ENCODE measurements at regions not wholly inside any gene's neighbourhood (a gene's known extent, or its start where the extent isn't known, plus 50 kb on each side); places are given as distances from the start of the nearest gene placed in this dataset.

DNA sequence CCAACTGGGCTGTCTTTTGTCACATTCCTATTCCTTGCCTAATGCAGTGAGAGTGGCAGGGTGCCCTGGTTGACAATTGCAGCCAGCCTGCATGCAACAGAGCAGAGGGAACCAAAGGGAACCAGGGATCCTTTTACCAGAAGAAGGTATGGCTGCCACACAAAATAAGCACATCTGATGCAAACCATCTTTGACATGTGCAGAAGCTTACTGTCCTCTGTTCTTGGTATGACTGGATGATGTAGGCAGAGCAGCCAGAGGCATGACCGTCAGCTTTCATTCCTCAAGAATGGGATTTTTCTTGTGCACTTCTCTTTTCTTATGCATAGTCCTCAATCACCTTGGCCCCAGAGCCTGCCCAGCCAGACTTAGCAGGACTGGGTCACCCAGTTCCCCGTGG, 116.1 kb downstream of the UQCRFS1 start:
- DNase-seq (ENCODE audit: low spot score), result no peak

DNA sequence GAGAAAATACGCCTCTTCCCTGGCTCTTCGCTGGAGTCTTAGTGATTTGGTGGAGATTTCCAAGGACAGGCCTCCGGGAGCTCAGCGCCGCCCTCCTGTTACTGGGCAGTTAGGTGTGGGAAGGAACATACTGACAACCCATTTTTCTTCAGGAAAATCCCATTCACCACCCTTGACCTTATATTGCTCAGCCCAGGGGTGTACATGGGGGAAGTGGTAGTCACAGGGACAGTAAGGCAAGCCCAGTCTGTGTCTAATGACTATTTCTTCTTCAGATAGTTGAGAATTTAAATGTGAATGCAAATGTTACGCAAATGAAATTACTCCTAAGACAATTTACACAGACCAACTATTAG, 119.4 kb downstream of the UQCRFS1 start:
- no peak for DNase-seq (ENCODE audit: low spot score)

DNA sequence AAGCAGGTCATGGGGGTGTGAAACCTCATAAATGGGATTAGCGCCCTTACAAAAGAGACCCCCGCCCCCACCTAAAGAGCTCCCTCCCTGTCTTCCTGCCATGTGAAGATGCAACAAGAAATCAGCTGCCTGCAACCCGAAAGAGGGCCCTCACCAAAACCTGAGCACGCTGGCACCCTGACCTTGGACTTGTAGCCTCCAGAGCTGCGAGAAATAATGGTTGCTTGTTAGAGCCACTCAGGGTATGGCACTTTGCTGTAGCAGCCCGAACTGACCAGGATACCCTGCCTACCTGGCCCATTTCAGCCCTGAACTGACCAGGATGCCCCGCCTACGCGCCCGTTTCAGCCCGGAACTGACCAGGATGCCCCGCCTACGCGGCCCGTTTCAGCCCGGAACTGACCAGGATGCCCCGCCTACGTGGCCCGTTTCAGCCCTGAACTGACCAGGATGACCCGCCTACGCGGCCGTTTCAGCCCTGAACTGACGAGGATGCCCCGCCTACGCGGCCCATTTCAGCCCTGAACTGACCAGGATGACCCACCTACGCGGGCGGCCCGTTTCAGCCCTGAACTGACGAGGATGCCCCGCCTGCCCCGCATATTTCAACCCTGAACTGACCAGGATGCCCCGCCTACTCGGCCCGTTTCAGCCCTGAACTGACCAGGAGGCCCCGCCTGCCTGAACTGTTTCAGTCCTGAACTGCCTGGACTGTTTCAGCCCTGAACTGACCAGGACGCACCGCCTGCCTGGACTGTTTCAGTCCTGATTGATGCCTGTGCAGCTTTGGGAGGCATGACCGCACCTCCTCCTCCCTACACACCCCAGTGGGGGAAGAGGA, 120.0 kb downstream of the UQCRFS1 start:
- no peak for DNase-seq (ENCODE audit: low spot score)

DNA sequence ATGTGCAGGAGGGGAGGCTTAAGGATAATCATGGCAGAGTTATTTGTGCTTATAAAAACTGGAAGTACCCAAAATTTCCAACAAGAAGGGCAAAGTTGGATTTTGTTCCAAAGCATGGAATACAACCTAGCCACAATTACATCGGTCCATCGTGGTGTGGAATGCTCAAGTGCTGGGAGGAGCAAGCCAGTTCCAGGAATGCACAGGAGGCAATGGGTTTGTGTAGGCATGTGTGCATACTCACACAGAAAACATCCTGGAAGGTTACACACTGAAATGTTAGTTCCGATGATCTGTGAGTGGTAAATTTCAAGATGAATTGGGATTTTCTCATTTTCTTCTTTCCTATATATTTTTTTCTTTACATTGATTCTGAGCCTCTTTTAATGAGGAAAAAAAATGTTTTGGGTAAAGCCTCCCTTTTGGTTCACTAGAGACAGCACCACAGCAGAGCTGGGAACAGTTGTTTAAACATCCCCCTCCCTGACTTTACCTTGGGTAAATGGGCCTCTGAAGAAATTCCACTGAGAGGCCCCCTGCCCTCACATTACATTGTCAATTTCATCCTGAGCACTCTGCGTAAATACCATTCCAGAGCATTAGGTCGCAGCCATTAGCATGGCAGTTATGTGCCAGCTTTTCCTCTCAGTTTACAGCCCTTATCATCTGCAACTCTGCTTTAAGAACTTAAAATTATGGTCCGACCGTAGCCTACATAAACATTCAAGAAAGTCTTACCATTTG, 122.0 kb downstream of the UQCRFS1 start:
- DNase-seq (ENCODE audit: low spot score), result no peak

DNA sequence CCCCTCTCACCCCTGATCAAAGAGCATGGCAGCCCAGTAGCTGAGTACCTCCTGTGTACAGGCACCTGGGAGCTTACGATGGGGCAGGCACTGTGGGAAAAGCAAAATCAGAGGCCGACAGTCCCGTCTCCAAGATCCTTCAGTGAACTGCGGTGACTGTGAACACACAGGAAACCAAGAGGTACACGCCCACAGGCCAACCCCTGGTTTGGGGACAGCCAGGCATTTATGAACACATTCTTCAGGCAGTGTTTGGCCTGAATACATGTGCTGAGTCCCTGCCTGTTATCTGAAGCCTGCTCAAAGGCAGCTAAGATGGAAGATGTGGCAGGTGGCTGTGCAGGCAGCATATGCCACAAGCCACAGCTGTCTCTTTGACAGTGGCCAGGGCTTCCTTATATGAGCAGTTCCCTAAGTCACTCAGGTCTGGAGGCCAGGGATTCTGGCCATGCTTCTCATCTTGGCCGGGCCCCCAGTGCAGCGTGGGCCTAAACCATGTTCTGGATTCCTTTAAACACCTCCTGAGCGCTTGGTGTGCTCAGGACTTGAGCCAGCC, 123.6 kb downstream of the UQCRFS1 start:
- DNase-seq (ENCODE audit: low spot score), result no peak

DNA sequence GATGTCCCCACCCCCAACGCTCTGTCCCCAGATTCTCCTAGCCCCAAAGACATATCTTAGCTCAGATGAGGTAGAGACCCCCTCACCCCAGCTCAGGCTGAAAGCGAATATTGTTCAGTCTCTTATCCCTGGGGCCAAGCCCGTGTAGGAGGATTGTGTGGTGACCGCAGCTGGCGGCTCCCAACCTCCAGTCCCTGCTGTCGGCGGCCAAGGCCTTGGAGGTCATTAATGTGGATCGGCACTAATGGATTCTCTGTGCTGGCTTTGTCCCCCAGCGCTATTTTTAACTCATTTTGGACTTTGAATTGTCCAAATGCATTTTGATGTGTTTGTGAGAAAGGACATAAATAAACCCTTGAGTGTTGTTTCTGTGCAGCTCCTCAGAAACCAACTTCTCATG, 124.2 kb downstream of the UQCRFS1 start:
- peak; percentile 13 for DNase-seq (ENCODE audit: low spot score)

DNA sequence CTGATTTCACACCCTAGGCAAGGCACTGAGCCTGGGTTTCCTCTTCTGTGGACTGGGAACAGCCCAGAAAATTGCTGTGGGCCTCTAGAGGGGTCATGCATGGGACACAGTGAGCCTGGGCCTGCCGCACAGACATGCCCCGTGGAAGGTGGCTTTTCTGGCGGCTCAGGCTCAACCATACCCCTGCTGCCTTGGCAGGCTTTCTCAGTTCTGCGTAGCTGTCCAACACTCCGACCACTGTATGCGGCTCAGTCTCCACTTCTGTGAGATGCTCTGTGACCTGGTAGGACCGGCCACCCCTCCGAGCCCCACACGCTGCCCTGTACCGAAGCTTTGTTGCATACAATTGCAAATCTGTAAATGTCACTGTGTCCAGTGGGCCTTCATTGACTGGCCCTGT, 126.3 kb downstream of the UQCRFS1 start:
- no peak for DNase-seq (ENCODE audit: low spot score)

DNA sequence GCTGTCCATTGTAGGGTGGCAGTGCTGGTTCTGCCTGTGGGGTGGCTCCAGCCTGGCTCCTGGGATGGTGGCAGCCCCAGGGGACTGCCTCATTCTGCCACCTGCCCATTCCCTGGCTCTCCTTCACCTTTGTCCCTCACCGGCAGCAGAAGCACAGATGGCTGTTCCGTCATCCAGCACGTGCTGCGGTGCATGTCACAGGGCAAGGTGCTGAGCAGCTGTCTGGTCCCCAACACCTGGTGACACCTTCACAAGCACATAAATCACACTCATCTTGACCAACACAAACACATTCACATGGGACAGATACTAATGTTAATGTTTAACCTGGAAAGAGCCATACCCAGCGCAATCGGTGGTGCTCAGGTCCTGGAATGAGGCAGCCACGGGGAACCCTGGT, 126.8 kb downstream of the UQCRFS1 start:
- DNase-seq (ENCODE audit: low spot score), result no peak

DNA sequence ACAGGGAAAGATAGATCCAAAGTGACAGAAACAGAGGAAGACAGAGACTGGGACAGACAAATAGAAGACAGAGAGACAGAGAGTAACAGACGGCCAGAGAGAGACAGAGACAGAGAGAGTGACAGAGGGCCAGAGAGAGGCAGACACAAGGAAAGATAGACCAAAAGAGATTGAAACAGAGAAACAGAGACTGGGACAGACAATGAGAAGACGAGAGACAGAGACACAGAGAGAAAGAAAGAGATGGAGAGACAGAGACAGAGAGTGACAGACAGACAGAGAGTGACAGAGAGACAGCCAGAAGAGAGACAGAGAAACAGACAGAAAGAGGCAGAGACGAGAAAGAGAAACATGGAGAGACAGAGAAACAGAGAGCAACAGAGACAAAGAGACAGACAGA, 127.3 kb downstream of the UQCRFS1 start:
- no peak for DNase-seq (ENCODE audit: low spot score)

DNA sequence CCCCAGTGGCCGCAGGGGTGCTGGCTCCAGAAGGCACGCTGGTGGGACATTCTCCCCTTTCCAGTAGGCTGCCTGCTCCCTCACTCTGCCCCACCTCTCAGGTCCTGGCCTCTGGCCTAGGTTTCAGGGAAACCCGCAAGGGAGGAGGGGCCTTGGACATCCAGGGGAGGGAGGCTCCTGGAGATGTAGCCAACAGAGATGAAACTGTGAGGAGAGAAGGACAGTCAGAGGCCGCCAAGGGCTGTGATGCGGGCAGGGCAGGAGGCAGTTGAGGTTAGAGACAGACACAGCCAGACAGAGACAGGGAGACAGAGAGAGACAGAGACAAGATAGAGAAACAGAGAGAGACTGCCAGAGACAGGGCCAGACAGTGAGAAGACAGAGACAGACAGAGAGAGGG, 127.7 kb downstream of the UQCRFS1 start:
- no peak for DNase-seq (ENCODE audit: low spot score)

DNA sequence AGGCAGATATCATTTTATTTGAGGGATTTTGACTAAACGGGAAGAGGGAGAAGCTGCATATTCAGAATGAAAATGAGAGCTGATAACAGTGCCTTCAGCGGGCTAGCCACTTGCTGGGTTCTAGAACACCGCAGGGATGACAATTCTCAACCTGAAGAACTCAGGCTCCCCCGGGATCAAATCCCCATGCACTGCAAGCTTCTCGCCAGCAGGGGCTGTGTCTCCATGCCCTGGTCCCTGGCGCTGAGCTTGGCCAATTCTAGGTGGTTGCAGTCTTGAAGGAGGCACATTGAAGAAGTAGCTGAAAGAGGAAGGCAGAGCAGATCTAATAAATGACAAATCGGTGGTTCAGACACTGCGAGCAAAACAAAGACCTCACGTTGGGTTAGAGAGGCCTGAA, 128.7 kb downstream of the UQCRFS1 start:
- DNase-seq (ENCODE audit: low spot score), result no peak

DNA sequence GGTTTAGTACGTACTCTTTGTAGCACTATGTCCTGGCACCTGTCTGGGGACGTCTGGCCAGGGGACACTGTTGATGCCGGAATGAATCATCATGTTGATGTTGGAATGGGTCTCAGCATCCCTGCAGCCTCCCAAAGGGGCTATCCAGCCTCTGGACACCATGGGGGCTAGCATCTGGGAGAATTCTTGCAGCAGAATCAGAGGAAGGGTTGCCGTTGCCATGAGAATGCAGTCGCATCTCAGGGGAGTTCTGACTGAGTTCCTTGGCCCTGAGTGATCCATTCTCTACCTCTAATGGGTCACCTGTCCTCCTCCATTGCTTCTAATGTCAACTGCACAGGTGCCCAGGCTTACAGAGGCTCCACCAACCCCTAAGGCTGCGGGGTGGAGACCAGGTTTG, 129.1 kb downstream of the UQCRFS1 start:
- no peak for DNase-seq (ENCODE audit: low spot score)

DNA sequence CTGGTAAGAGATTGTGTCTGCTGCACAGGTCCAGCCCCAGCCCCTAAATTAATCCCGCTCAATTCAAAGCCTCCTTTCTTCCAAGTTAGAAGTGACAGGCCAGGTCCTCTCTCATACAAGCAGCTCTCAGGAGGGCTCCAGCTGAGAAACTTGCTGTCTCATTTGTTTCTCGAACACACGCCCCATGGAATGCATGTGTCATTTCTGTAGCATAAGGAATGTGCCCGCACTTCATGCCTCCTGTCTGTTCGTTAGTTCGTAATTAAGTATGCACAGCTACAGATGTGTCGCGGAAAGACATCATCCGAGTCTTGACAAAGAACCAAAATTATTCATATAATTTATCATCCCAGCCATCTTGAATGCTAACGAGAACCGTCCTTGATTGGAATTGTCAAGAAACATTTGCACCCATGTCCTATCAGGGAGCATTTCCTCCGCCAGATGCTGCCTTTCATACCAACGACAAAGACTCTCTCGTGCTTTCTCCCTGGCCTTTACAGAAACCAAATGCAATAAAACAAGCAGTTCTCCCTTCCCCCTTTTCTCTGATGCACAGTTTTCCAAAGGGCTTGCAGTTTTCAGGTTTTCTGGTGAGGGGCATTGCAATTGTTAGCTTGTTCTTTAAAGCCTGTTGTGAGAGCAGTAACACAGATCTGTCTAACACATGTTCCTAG, 133.5 kb downstream of the UQCRFS1 start:
- no peak for DNase-seq (ENCODE audit: low spot score)

DNA sequence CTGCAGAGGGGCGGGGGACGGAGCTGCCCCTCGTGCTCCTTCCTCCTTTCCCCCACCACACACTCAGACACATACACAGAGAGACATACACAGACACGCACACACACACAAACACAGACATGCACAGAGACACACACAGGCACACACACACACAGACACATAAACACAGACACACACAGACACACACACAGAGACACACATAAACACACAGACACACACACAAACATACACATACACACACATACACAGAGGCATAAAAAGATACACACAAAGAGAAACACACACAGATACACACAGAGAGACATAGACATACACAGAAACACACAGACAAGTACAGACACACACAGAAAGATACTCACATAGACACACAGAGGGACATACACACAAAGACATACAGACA, 136.0 kb downstream of the UQCRFS1 start:
- DNase-seq (ENCODE audit: low spot score), result no peak

DNA sequence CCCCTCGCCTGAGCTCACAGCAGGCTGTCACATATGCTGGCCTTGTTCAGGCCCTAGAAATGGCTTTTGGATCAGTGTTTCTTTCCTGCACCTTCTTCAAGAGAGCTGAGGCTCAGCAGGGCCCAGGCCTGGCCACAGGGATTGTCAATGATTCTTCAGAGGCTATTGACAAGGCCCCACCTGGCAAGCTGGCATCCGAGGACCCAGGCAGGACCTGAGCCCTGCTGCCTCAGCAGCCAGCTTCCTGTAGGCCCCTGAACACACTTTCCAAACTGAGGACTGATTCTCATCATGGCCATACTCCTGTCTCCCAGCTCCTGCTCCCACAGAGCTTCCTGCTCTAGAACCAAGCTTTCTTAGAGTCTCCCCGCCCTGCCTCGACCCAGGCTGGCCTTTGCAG, 136.8 kb downstream of the UQCRFS1 start:
- no peak for DNase-seq (ENCODE audit: low spot score)

DNA sequence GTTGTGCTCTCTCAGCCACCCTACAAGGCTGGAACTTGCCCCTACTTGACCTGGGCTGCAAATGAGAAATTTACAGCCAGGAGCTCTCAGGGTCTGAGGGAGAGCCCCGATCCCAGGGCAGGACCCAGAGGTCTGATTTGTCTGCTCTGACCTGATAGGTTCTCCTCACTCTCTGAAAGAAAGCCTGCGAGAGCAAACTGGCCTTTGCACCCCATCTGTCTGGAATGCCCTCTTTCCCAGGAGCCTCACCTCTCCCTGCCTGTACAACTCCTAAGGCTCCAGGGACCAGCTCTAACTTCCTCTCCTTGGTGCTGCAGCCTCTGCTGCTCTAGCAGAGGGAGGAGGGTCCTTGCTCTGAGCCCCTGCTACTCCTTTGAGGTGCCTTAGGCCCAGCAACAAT, 137.8 kb downstream of the UQCRFS1 start:
- DNase-seq (ENCODE audit: low spot score), result no peak

DNA sequence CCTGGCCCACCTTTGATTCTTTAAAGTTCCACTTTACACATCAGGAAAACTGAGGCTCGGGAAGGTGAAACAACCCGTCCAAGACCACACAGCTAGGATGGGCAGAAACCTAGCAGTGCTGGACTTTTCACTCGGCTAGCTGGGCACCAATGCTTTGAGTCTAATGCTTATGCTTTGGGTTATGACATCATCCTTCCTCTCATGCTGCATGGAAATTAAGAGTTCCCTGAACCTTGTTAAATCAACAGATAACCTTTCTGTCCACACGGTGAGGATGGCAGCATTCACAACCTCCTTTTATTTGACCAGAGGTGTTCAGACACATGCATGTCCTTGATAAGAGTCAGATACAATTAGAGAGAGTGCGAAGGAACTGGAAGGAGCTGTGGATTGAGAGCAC, 138.4 kb downstream of the UQCRFS1 start:
- DNase-seq (ENCODE audit: low spot score), result no peak

DNA sequence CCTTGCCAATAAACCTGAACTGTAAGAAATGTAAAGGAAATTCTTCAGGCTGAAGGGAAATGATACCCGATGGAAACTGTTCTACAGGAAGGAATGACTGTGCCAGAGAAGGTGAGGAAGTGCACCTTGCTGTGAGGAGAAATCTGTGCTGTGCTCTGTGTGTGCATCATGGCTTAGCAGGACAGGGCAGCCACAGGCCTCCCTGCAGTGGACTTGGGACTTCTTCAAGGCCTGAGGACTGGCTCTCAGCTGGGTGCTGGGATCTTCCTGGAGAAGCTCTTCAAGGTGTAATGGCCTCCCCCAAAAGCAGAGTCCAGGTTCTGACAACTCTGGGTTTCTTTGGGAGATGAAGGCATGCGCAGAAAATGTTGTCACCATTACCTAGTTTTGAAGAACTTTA, 145.1 kb downstream of the UQCRFS1 start:
- DNase-seq (ENCODE audit: low spot score), result no peak

DNA sequence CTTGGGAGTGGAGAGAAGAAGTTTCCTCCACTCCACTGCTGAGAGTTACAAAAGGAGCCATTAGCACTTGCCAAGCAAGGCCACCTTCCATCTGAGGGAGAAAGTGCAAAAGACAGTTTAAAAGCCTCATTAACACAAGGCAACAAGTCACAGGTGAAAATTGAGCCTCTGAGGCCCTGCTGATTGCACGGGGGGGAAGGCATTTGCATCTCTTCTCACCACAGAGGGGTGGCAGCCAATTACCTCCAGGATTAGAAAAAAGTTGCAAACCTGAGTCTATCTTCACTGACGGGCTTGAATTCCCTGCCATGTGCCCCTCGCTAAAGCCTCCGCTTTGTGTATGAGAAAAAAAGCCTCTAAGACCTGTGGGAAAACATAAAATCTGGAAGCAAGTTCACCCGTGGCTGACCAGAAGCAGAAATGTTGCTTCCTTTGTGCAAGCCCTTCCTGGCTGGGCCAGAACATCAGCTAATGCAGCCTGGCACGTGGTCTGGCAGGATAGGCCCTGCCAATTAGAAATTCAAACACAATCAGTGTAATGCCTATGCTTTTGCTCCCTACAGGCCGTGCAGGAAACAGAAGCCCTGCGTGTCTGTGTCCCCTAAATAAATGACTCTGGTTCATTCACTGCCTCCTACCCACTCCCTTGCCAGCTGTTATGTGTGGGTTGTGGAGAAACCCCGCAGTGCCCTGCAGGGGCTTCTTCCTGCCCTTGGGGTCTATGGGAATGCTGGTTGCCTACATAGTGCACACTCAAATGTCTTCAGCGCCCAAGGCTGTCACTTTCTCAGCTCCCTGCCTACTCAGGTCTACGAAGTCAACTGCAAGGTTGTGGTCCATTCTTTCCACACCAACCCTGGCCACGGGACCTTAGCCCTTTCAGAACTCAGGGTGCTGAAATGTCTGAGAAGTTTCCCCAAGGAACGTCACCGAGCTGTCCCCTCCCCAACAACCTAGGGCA, 150.2 kb downstream of the UQCRFS1 start:
- peak; percentile 3 for DNase-seq (ENCODE audit: low spot score)

DNA sequence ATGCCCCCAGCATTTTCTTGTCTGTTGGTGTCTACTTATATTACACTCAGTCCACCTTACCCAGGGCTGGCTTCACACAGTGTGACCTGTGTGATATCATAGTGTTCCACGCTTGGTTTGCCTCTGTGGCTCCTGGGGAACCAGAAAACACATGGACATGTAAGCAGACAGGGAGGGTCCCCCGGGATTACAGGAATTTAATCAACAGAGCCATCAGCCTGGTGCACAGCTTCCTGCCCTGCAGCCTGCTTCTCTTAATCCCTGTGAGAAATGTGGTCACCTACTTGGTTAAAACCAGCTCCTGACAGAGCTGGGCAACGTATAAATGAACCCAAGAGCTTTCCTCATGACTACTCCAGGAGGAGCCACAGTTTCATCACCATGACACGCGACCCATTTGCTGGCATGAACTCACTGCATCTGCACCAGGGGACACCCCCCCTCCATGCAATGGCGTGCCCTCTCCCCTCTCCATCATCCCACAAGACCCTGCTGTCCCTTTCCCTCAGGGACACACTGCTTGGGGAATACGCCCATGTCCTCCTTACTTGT, 152.1 kb downstream of the UQCRFS1 start:
- DNase-seq (ENCODE audit: low spot score), result no peak

DNA sequence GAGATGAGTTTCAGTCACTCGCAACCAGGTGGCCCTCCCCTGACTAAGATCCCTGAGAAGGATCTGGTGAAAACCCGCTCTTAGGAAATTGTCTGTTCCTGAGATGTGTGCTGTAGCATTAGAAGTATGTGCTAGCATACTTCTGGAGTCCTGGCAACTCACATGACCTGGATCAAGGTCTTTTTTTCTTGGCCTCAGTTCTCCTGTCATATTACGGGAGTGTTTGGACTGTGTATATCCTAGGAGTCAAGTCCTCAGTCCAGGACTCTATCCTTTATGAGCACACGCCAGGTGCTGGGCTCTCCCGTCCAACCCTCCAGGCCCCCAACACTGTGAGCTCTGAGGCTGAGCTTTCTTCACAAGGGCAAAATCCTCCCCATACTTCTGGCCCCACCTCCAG, 156.4 kb downstream of the UQCRFS1 start:
- DNase-seq (ENCODE audit: low spot score), result no peak

Data from pons (tissue), 1 donor.